ENCODE measurements at regions not wholly inside any gene's neighbourhood (a gene's known extent, or its start where the extent isn't known, plus 50 kb on each side); places are given as distances from the start of the nearest gene placed in this dataset.

DNA sequence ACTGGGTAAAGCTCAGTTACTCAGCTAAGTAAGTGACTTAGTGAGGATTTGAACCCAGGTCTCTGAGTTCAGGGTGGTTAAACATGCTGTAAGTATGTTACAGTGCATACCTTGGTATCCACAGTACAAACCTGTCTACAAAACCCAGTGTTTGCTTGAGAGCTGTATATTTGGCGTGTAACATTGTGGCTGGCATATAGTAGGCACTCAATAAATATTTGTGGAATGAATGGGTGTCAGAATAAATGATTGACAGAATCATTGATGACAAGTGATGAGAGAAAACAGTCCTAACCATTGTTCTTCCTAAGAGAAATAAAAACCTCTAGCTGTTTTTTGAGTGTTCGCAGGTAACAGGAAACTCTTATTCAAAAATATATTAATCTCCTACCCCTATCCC lies 79.7 kb upstream of the BCOR start:
- TF ChIP-seq EZH2phosphoT487 (conservative IDR thresholded peaks at IDR 0.05; ENCODE audit: low read length): no peak
- TF ChIP-seq, protein P1, sequence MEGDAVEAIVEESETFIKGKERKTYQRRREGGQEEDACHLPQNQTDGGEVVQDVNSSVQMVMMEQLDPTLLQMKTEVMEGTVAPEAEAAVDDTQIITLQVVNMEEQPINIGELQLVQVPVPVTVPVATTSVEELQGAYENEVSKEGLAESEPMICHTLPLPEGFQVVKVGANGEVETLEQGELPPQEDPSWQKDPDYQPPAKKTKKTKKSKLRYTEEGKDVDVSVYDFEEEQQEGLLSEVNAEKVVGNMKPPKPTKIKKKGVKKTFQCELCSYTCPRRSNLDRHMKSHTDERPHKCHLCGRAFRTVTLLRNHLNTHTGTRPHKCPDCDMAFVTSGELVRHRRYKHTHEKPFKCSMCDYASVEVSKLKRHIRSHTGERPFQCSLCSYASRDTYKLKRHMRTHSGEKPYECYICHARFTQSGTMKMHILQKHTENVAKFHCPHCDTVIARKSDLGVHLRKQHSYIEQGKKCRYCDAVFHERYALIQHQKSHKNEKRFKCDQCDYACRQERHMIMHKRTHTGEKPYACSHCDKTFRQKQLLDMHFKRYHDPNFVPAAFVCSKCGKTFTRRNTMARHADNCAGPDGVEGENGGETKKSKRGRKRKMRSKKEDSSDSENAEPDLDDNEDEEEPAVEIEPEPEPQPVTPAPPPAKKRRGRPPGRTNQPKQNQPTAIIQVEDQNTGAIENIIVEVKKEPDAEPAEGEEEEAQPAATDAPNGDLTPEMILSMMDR (IDR thresholded peaks at IDR 0.05; ENCODE audit: insufficient read depth, low read length, poor library complexity, severe bottlenecking): no peak

Data from SU-DHL-6 (cell line).